ENCODE measurements at regions not wholly inside any gene's neighbourhood (a gene's known extent, or its start where the extent isn't known, plus 50 kb on each side); places are given as distances from the start of the nearest gene placed in this dataset.
"Not testable (repeated sequence)": the region's sequence is repeated elsewhere in the genome, so short reads cannot be mapped to it uniquely, and the experiment has no call there.

DNA sequence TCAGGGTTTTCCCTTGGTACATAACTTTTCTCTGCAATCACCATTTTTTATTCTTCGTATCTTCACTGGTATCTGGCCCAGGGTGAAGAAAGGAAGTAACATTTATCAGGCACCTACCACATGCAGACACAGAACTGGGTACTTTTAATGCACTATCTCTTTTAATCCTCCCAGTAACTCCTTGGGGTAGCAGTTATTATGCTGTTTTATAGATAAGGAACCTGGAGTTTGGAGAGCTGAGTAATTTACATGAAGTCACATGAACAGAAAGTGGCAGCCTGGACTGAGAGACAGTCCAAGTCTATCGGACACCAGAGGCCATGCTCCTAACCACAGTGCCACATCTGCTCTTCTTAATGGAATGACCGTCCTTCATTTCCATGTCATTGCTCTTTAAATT lies 117.1 kb upstream of the PODXL start:
- H3K4me3 Mint-ChIP-seq = no peak overlapping the region
- H3K27me3 Mint-ChIP-seq (ENCODE audit: low read depth) = peaks cover 17% of the 10 kb centered on the region
- H3K4me1 Mint-ChIP-seq (ENCODE audit: low read depth) = no peaks in the 10 kb centered on the region
- CTCF ChIA-PET = no interaction called here
- H3K27ac Mint-ChIP-seq = no peak overlapping the region
- H3K9me3 Mint-ChIP-seq = no peaks in the 10 kb centered on the region
- intact Hi-C loops (cut with micrococcal nuclease) = no loop called here
- DNase-seq = no peak
- no peaks in the 10 kb centered on the region for H3K36me3 Mint-ChIP-seq (ENCODE audit: low read depth)

DNA sequence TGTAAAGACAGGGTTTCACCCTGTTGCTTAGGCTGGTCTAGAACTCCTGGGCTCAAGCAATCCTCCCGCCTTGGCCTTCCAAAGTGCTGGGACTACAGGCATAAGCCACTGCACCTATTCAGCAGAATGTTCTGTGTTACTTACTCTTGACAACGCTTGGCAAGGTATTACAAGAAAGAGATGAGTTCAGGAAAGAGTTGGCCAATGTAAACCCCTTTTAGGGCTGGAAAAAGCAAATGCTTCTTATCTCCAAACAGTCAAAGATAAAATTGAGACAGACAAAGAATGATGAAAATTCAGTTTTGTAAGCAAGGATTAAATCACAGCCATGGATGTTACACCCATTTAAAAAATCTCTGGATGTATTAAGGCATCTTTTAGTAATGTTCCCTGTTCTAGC lies 114.0 kb upstream of the PODXL start:
- CTCF ChIA-PET = interaction anchor here (1.8 kb wide), 1 partner anchor 22 kb away, joined by 5 read pairs; no protein-coding TSS in a partner anchor
- H3K4me1 Mint-ChIP-seq (ENCODE audit: low read depth) = no peaks in the 10 kb centered on the region
- H3K4me3 Mint-ChIP-seq = no peak overlapping the region
- peaks cover 8% of the 10 kb centered on the region for H3K27me3 Mint-ChIP-seq (ENCODE audit: low read depth)
- intact Hi-C loops (cut with micrococcal nuclease) = no loop called here
- peaks cover 2% of the 10 kb centered on the region for H3K9me3 Mint-ChIP-seq
- no peak for DNase-seq
- H3K27ac Mint-ChIP-seq = no peak overlapping the region
- no peaks in the 10 kb centered on the region for H3K36me3 Mint-ChIP-seq (ENCODE audit: low read depth)

DNA sequence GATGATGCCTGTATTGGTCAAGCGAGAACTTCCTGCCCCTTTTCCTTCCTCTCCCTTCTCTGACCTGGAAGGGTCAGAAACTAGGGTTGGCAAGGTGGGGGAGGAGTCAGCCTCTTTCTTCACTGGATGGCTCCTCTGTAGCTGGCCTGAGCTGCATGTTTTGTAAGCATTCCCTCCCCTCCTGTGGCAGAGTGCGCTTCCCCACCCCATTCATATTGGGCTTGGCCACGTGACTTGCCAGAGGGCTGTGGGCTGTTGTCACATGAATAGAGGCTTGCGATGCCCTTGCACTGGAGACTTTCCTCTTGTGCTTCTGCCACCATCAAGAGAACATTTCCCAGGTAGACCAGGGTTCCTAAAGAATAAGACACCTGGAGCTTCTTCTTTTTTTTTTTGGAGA lies 111.3 kb upstream of the PODXL start:
- Mint-ChIP-seq H3K4me1 (ENCODE audit: low read depth) (no peaks in the 10 kb centered on the region), H3K27ac (no peak overlapping the region), H3K27me3 (ENCODE audit: low read depth) (peaks cover 9% of the 10 kb centered on the region), H3K36me3 (ENCODE audit: low read depth) (no peaks in the 10 kb centered on the region), H3K9me3 (peaks cover 2% of the 10 kb centered on the region), H3K4me3 (no peak overlapping the region)
- CTCF ChIA-PET = no interaction called here
- intact Hi-C loops (cut with micrococcal nuclease) = no loop called here
- no peak for DNase-seq

DNA sequence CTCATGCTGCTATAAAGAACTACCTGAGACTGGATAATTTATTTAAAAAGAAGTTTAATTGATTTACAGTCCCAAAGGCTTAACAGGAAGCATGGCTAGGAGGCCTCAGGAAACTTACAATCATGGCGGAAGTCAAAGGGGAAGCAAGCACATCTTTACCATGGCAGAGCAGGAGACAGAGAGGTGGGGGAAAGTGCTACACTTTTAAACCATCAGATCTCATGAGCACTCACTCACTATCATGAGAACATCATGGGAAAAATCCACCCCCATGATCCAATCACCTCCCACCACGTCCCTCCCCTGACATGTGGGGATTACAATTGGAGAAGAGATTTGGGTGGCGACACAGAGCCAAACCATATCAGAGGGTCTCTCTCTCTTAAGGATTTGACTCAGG lies 108.6 kb upstream of the PODXL start:
- no peak overlapping the region for H3K4me3 Mint-ChIP-seq

DNA sequence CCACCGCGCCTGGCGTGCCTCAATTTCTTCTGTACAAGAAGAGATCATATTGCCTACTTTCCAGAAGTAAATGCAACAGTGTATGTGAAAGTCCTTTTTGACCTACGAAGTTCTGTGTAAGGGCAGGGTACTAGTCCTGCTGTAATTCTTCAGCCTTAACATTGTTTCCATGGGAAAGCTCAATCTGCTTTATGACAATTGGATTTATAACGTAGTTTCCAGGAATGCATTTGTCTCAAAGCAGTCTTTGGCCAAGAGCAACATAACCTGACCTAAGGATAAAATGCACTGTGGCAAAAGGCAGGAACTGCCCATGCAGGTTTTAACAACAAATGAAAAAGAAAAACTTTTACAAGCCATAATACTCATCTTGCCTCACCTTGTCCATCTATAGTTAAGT lies 108.1 kb upstream of the PODXL start:
- Mint-ChIP-seq H3K9me3 (peaks cover 2% of the 10 kb centered on the region), H3K27ac (no peak overlapping the region), H3K36me3 (ENCODE audit: low read depth) (no peaks in the 10 kb centered on the region), H3K4me1 (ENCODE audit: low read depth) (no peaks in the 10 kb centered on the region), H3K4me3 (no peak overlapping the region), H3K27me3 (ENCODE audit: low read depth) (peaks cover 3% of the 10 kb centered on the region)
- intact Hi-C loops (cut with micrococcal nuclease) = no loop called here
- DNase-seq = no peak
- CTCF ChIA-PET = no interaction called here

More for the DNA sequence above, 108.6 kb upstream of the PODXL start:
- intact Hi-C loops (cut with micrococcal nuclease) = no loop called here
- CTCF ChIA-PET = no interaction called here
- H3K36me3 Mint-ChIP-seq (ENCODE audit: low read depth) = no peaks in the 10 kb centered on the region
- H3K4me1 Mint-ChIP-seq (ENCODE audit: low read depth) = no peaks in the 10 kb centered on the region
- DNase-seq = no peak
- H3K27me3 Mint-ChIP-seq (ENCODE audit: low read depth) = peaks cover 6% of the 10 kb centered on the region
- no peak overlapping the region for H3K27ac Mint-ChIP-seq
- H3K9me3 Mint-ChIP-seq = peaks cover 2% of the 10 kb centered on the region

DNA sequence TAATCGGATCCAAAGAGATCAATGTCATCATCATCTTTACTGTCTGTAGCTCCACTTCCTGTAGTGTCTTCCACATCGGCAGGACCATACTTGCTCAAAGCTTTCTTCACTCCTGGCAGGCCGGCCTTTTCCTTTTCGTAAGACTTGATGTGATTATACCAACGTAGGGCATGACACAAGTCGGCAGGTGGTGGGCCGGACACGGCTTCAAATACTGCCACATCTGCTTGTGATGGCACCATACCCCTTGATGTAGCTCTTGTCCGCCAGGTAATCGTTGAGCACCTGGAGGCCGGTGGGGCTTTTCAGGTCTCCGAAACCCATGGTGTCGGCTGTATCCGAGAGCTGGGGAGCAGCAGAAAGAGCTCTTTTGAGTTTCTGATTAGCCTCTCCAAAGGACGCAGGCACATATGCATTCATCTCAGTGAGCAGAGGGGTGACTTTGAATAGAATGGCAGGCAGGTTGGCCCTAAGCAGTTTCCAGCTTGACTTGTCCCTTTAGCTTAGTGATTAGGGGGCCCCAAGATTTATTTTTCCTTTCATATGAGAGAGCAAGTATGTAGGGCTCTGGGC lies 106.0 kb upstream of the PODXL start:
- CTCF ChIA-PET; H3K9me3 Mint-ChIP-seq; H3K36me3 Mint-ChIP-seq (ENCODE audit: low read depth); DNase-seq; H3K27me3 Mint-ChIP-seq (ENCODE audit: low read depth); H3K27ac Mint-ChIP-seq; H3K4me3 Mint-ChIP-seq; intact Hi-C loops (cut with micrococcal nuclease); H3K4me1 Mint-ChIP-seq (ENCODE audit: low read depth): not testable (repeated sequence)

DNA sequence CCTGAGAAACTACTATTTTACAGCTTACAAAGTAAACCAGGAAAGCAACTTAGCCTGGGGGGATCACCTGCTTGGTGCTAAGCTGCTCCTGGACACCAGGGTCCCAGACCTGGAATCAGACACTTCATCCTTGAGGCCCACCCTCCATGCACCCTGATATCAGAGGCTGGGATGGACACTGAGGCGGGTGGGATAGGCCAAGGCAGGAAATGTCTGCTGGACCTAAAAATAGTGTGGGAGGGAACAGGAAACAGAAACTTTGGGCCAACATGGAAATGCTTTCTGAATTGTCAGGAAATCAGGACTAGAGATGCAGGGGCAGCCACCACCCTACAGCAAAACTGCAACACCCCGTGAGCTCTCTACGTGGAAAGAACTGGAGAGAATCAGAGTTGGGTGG lies 101.5 kb upstream of the PODXL start:
- DNase-seq = no peak
- no peaks in the 10 kb centered on the region for H3K9me3 Mint-ChIP-seq
- CTCF ChIA-PET = interaction anchor here (1.4 kb wide), 1 partner anchor 113 kb away, joined by 3 read pairs; no protein-coding TSS in a partner anchor
- intact Hi-C loops (cut with micrococcal nuclease) = loop anchor here (10.0 kb wide), 1 partner anchor 603 kb away; no protein-coding TSS in a partner anchor
- H3K4me1 Mint-ChIP-seq (ENCODE audit: low read depth) = no peaks in the 10 kb centered on the region
- no peak overlapping the region for H3K27ac Mint-ChIP-seq
- peaks cover 3% of the 10 kb centered on the region for H3K27me3 Mint-ChIP-seq (ENCODE audit: low read depth)
- no peak overlapping the region for H3K4me3 Mint-ChIP-seq
- H3K36me3 Mint-ChIP-seq (ENCODE audit: low read depth) = no peaks in the 10 kb centered on the region

DNA sequence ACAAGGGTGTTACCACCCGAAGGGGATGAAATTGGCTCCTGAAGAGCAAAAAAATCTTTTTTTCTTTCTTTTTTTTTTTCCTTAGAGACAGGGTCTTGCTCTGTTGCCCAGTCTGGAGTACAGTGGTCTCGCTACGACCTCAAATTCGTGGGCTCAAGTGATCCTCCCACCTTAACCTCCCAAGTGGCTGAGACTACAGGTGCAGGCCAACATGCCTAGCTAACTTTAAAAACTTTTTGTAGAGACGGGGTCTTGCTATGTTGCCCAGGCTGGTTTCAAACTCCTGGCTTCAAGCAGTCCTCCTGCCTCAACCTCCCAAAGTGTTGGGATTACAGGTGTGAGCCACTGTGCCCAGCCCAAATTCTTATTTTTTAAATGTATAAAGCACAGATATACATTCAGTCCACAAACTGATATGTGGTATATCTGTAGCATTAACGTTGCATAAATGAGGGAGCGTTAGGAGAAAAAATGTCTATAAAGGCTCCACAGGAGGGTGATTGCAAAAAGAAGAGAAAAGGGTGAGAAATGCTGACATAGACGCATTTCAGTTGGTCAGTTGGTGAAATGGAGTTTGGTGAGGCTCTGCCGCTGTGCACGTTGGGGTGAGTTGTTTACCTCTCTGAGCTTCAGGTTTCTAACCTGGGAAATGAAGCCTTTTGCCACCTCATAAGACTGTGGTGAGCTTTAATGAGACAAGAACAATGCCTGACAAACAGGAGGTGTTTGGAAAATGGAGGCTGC lies 100.7 kb upstream of the PODXL start:
- Mint-ChIP-seq H3K27ac (no peak overlapping the region), H3K36me3 (ENCODE audit: low read depth) (no peaks in the 10 kb centered on the region), H3K9me3 (no peaks in the 10 kb centered on the region), H3K4me1 (ENCODE audit: low read depth) (no peaks in the 10 kb centered on the region), H3K27me3 (ENCODE audit: low read depth) (peaks cover 3% of the 10 kb centered on the region), H3K4me3 (no peak overlapping the region)
- no peak for DNase-seq
- intact Hi-C loops (cut with micrococcal nuclease) = loop anchor here (10.0 kb wide), 1 partner anchor 602 kb away; no protein-coding TSS in a partner anchor
- CTCF ChIA-PET = interaction anchor here (0.5 to 1.4 kb wide), 2 partner anchors 112 to 234 kb away, joined by 3 read pairs; no protein-coding TSS in a partner anchor

DNA sequence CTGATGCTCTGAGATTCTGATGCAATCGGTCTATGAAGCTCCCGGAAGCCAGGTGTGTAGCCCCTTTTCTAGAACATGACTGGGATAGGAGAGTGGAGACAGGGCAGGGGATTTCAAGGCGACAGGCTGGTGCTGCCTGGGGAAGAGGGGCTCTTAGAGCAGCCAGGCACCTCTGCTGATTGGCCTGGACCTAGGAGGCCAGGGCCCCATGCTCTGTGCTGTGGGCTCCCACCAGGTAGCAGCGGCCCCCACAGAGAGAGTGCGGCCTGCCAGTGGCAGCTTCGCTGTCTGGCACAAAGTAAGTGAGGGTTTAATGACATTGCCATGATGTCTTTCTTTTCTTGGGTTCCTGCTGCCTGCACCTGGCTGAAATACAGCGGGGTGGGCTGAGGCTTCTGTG lies 99.4 kb upstream of the PODXL start:
- Mint-ChIP-seq H3K9me3 (no peaks in the 10 kb centered on the region), H3K4me3 (no peak overlapping the region), H3K27me3 (ENCODE audit: low read depth) (peaks cover 3% of the 10 kb centered on the region), H3K4me1 (ENCODE audit: low read depth) (no peaks in the 10 kb centered on the region), H3K27ac (no peak overlapping the region), H3K36me3 (ENCODE audit: low read depth) (no peaks in the 10 kb centered on the region)
- no peak for DNase-seq
- CTCF ChIA-PET = interaction anchor here (0.6 to 2.3 kb wide), 7 partner anchors 56 to 155 kb away, joined by 3 to 13 read pairs (median 3); no protein-coding TSS in a partner anchor
- intact Hi-C loops (cut with micrococcal nuclease) = loop anchor here (10.0 kb wide), 1 partner anchor 601 kb away; no protein-coding TSS in a partner anchor

DNA sequence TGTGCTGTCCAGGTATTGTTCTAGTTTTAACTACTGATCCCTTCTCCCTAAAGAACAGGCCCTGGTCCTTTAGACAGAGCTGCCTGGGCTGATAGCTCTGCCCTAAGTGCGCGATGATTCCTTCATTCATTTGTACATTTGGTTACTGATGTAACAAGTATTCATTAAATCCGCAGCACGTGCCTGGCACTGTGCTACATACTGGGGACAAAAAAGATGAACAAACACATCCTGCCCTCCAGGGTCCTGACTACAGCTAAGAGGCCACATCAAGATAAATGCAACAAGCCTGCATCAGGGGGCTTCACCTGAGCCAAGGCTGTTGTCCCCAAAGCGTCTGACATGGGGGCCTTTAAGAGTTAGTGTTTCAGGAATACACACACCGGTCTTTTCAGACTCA lies 99.0 kb upstream of the PODXL start:
- Mint-ChIP-seq H3K4me3 (no peak overlapping the region), H3K36me3 (ENCODE audit: low read depth) (no peaks in the 10 kb centered on the region), H3K27me3 (ENCODE audit: low read depth) (peaks cover 3% of the 10 kb centered on the region), H3K4me1 (ENCODE audit: low read depth) (no peaks in the 10 kb centered on the region), H3K27ac (no peak overlapping the region), H3K9me3 (no peaks in the 10 kb centered on the region)
- intact Hi-C loops (cut with micrococcal nuclease) = loop anchor here (10.0 kb wide), 1 partner anchor 601 kb away; no protein-coding TSS in a partner anchor
- CTCF ChIA-PET = interaction anchor here (0.6 to 2.3 kb wide), 8 partner anchors 13 to 154 kb away, joined by 3 to 13 read pairs (median 4); no protein-coding TSS in a partner anchor
- DNase-seq = no peak

DNA sequence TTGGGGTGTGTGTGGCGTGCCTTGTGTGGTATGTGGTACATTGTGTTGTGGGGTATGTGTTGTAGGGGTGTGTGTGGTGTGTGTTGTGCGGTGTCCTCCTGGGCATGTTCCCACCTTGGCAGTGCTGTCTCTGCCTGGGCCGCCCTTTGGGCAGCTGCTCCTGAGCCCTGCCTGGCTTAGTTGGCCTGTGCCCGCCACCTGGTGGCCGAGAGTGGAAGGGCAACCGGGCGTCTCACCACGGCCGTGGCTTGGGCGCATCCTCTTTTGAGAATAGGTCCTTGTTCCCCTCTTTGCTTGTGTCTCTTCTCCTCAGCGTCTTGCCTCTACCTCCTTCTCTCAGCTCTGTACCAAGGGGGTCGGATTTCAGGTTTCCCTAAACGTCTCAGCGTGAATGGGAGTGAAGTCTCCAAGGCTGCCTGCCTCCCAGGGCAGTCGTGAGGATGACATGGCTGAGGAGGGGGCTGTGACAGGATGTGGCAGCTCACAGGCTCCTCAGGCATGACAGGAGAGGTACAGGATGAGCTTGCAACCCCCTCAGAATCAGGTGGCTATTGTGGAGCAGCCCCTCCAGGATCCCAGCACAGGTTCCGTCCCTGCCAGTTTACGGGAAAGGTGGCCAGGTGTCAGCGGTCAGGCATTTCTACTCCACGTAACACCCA lies 98.4 kb upstream of the PODXL start:
- Mint-ChIP-seq H3K36me3 (ENCODE audit: low read depth) (no peaks in the 10 kb centered on the region), H3K4me3 (no peak overlapping the region), H3K9me3 (no peaks in the 10 kb centered on the region), H3K27me3 (ENCODE audit: low read depth) (peaks cover 3% of the 10 kb centered on the region), H3K27ac (no peak overlapping the region), H3K4me1 (ENCODE audit: low read depth) (no peaks in the 10 kb centered on the region)
- intact Hi-C loops (cut with micrococcal nuclease) = loop anchor here (1.0 to 10.0 kb wide), 5 partner anchors 98 to 600 kb away; partner anchors contain the start of gene PODXL
- DNase-seq = peak; percentile 91
- CTCF ChIA-PET = interaction anchor here (0.6 to 2.3 kb wide), 14 partner anchors 12 to 1319 kb away, joined by 3 to 13 read pairs (median 4); no protein-coding TSS in a partner anchor

DNA sequence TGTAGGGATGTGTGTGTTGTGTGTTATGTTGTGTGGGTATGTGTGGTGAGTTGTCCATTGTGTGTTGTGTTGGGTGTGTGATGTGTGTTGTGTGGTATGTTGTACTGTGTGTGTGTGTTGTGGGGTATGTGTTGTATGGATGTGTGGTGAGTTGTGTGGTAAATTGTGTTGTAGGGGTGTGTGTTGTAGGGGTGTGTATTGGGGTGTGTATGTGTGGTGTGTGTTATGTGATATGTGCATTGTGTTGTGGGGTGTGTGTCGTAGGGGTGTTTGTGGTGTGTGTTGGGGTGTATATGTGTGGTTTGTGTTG lies 97.8 kb upstream of the PODXL start:
- no peaks in the 10 kb centered on the region for H3K4me1 Mint-ChIP-seq (ENCODE audit: low read depth)
- CTCF ChIA-PET = interaction anchor here (0.6 to 2.3 kb wide), 12 partner anchors 11 to 1318 kb away, joined by 3 to 13 read pairs (median 4); no protein-coding TSS in a partner anchor
- H3K4me3 Mint-ChIP-seq = no peak overlapping the region
- H3K27me3 Mint-ChIP-seq (ENCODE audit: low read depth) = peaks cover 3% of the 10 kb centered on the region
- H3K27ac Mint-ChIP-seq = no peak overlapping the region
- intact Hi-C loops (cut with micrococcal nuclease) = loop anchor here (1.0 to 10.0 kb wide), 5 partner anchors 98 to 599 kb away; partner anchors contain the start of gene PODXL
- no peaks in the 10 kb centered on the region for H3K9me3 Mint-ChIP-seq
- DNase-seq = no peak
- no peaks in the 10 kb centered on the region for H3K36me3 Mint-ChIP-seq (ENCODE audit: low read depth)

Data from activated naive CD4-positive, alpha-beta T cell treated with anti-CD3 and anti-CD28 coated beads for 36 hours (primary cell).